ENCODE measurements at regions not wholly inside any gene's neighbourhood (a gene's known extent, or its start where the extent isn't known, plus 50 kb on each side); places are given as distances from the start of the nearest gene placed in this dataset.

GRCh38 chr15:69529961-69530633 lies 77.5 kb downstream of the RPLP1 start:
- no peak for TF ChIP-seq CTCF (IDR thresholded peaks at IDR 0.05)
- H3K4me3 ChIP-seq, result no peak overlapping the region
- DNase-seq (ENCODE audit: low spot score), result no peak
- no peak overlapping the region for H3K27ac ChIP-seq

GRCh38 chr15:69530991-69531664 lies 78.5 kb downstream of the RPLP1 start:
- H3K4me3 ChIP-seq, result no peak overlapping the region
- no peak for DNase-seq (ENCODE audit: low spot score)
- H3K27ac ChIP-seq, result peak overlapping the region in 1 of 2 donors; percentile 36
- TF ChIP-seq CTCF (IDR thresholded peaks at IDR 0.05), result no peak

GRCh38 chr15:69531665-69532027 lies 79.0 kb downstream of the RPLP1 start:
- no peak for TF ChIP-seq CTCF (IDR thresholded peaks at IDR 0.05)
- Histone ChIP-seq H3K27ac (peak overlapping the region in 1 of 2 donors; percentile 36), H3K4me3 (no peak overlapping the region)
- no peak for DNase-seq (ENCODE audit: low spot score)

GRCh38 chr15:69532066-69532465 lies 79.4 kb downstream of the RPLP1 start:
- no peak for DNase-seq (ENCODE audit: low spot score)
- no peak for TF ChIP-seq CTCF (IDR thresholded peaks at IDR 0.05)
- peak overlapping the region in 1 of 2 donors; percentile 36 for H3K27ac ChIP-seq

GRCh38 chr15:69532856-69533255 lies 80.2 kb downstream of the RPLP1 start:
- no peak for DNase-seq (ENCODE audit: low spot score)
- Histone ChIP-seq H3K4me3 (no peak overlapping the region), H3K27ac (no peak overlapping the region)
- TF ChIP-seq CTCF (IDR thresholded peaks at IDR 0.05), result no peak

More at GRCh38 chr15:69532066-69532465, 79.4 kb downstream of the RPLP1 start:
- H3K4me3 ChIP-seq, result no peak overlapping the region

- Histone ChIP-seq H3K27ac (no peak overlapping the region), H3K4me3 (no peak overlapping the region)
- TF ChIP-seq CTCF (IDR thresholded peaks at IDR 0.05), result no peak
- no peak for DNase-seq (ENCODE audit: low spot score)
Measured at GRCh38 chr15:69533522-69533921, 80.9 kb downstream of the RPLP1 start.

- Histone ChIP-seq H3K27ac (no peak overlapping the region), H3K4me3 (no peak overlapping the region)
- no peak for DNase-seq (ENCODE audit: low spot score)
- no peak for TF ChIP-seq CTCF (IDR thresholded peaks at IDR 0.05)
Measured at GRCh38 chr15:69535101-69535638, 82.6 kb downstream of the RPLP1 start.
